MCF 10A (cell line): ENCODE measurements at regions not wholly inside any gene's neighbourhood (a gene's known extent, or its start where the extent isn't known, plus 50 kb on each side); places are given as distances from the start of the nearest gene placed in this dataset.

Source experiments
- BruUV-seq: library from RNA; stranded (reverse); fragments of 400-500 nt; replicated peaks from 2 replicates; lab custom pipeline; 2021; lab: Mats Ljungman, UMichigan
- CTCF ChIA-PET: fragments of 300-600 bp; sonication (Branson Sonifier 250); formaldehyde crosslinking; extraction: SDS; loops from one replicate; lab custom pipeline; 2021; ENCODE audit warnings: antibody characterized with exemption, inconsistent platforms; lab: Yijun Ruan, JAX
- POLR2A ChIA-PET: fragments of 300-600, 350-650 bp; sonication (Branson Sonifier 250); formaldehyde crosslinking; extraction: SDS; loops from one replicate; lab custom pipeline; 2020; ENCODE audit warnings: antibody characterized with exemption, inconsistent platforms; lab: Yijun Ruan, JAX
- DNase-seq: peaks from one replicate; pipeline ENCODE4 v3.0.0-alpha.2; 2018; ENCODE audit not compliant: unreplicated experiment
- H3K27ac Mint-ChIP-seq: one replicate; pipeline ENCODE4 v1.8.0; 2022; ENCODE audit warnings: mild to moderate bottlenecking, low read depth, mixed read lengths; ENCODE audit not compliant: unreplicated experiment
- H3K27me3 Mint-ChIP-seq: one replicate; pipeline ENCODE4 v1.8.0; 2022; ENCODE audit warnings: mixed read lengths; ENCODE audit not compliant: insufficient read depth, unreplicated experiment
- H3K36me3 Mint-ChIP-seq: one replicate; pipeline ENCODE4 v1.8.0; 2022; ENCODE audit warnings: mild to moderate bottlenecking, moderate library complexity, mixed read lengths; ENCODE audit not compliant: insufficient read depth, unreplicated experiment
- H3K4me1 Mint-ChIP-seq: one replicate; pipeline ENCODE4 v1.8.0; 2022; ENCODE audit warnings: mixed read lengths; ENCODE audit not compliant: insufficient read depth, unreplicated experiment
- H3K4me3 Mint-ChIP-seq: one replicate; pipeline ENCODE4 v1.8.0; 2022; ENCODE audit warnings: mild to moderate bottlenecking, moderate library complexity, mixed read lengths; ENCODE audit not compliant: unreplicated experiment
- H3K9me3 Mint-ChIP-seq: one replicate; pipeline ENCODE4 v1.8.0; 2022; ENCODE audit warnings: mixed read lengths; ENCODE audit not compliant: unreplicated experiment
- CTCF ChIP-seq: fragments of 200-600 bp; IDR thresholded peaks from one replicate; pipeline ENCODE4 v1.8.0; 2022; ENCODE audit warnings: antibody characterized with exemption, mild to moderate bottlenecking; ENCODE audit not compliant: unreplicated experiment
- intact Hi-C: fragments of 100-400 bp; cut with micrococcal nuclease; formaldehyde crosslinking; loops from 2 replicates; pipeline ENCODE4 v1.14.1; 2022

GRCh38 chr17:77376795-77377709 lies 236.3 kb downstream of the SEC14L1 start:
- Mint-ChIP-seq H3K27me3 (no peaks in the 10 kb centered on the region), H3K27ac (no peak overlapping the region), H3K9me3 (no peaks in the 10 kb centered on the region), H3K4me3 (no peak overlapping the region), H3K36me3 (peaks cover 19% of the 10 kb centered on the region), H3K4me1 (peaks cover 18% of the 10 kb centered on the region)
- intact Hi-C loops = no loop called here
- ChIA-PET POLR2A (no interaction called here), CTCF (no interaction called here)
- no peak for DNase-seq
- no peak for TF ChIP-seq CTCF
- no TSS peak for BruUV-seq

- H3K4me1 Mint-ChIP-seq = peaks cover 18% of the 10 kb centered on the region
- ChIA-PET POLR2A (no interaction called here), CTCF (no interaction called here)
- no peak overlapping the region for H3K27ac Mint-ChIP-seq
- no TSS peak for BruUV-seq
- no peak for DNase-seq
- no peak for TF ChIP-seq CTCF
- H3K27me3 Mint-ChIP-seq = no peaks in the 10 kb centered on the region
- no peak overlapping the region for H3K4me3 Mint-ChIP-seq
- intact Hi-C loops = no loop called here
- no peaks in the 10 kb centered on the region for H3K9me3 Mint-ChIP-seq
- H3K36me3 Mint-ChIP-seq = peaks cover 19% of the 10 kb centered on the region
Measured at GRCh38 chr17:77377710-77378235, 237.0 kb downstream of the SEC14L1 start.

DNA sequence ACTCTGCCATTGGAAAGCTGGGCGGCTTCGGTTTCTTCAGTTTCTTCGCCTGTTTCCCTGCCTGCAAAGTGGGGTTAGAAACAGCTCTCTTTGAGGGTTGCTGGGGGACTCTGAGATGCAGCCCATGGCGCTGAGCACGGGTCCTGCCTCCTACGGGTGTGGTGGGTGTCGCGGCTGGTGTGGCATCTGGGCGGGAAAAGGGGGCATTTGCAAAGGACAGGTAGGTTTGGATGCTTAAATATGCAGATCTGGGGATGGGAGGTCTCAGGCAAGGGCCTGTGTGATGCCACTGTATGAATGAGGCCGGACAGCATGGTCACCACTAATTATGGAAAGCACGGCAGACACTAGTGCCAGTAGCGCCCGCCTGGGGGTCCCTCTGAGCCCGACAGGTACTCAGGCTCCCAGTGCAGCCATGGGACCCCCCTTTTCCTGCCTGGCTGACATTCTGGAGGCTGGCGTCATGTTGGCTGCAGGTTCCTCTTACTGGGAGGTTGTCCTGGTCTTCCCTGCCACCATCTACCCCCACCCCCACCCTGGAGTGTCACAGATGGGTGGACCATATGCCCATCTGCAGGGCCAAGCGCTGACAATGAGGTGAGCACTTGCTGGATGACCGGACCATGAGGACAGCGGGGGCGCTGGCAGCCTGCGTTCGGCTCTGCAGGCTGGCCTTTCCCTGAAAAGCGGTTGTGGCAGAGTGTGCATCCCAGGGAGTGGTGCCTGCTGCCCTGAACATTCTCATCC lies 237.7 kb downstream of the SEC14L1 start:
- no TSS peak for BruUV-seq
- no peaks in the 10 kb centered on the region for H3K27me3 Mint-ChIP-seq
- intact Hi-C loops = no loop called here
- H3K27ac Mint-ChIP-seq = no peak overlapping the region
- no peak overlapping the region for H3K4me3 Mint-ChIP-seq
- ChIA-PET CTCF (no interaction called here), POLR2A (interaction anchor here (0.7 kb wide), 1 partner anchor 25 kb away, joined by 3 read pairs; no protein-coding TSS in a partner anchor)
- peaks cover 24% of the 10 kb centered on the region for H3K4me1 Mint-ChIP-seq
- H3K9me3 Mint-ChIP-seq = no peaks in the 10 kb centered on the region
- no peak for TF ChIP-seq CTCF
- no peak for DNase-seq
- peaks cover 19% of the 10 kb centered on the region for H3K36me3 Mint-ChIP-seq

- ChIA-PET POLR2A (interaction anchor here (0.7 kb wide), 1 partner anchor 24 kb away, joined by 3 read pairs; no protein-coding TSS in a partner anchor), CTCF (no interaction called here)
- no peaks in the 10 kb centered on the region for H3K9me3 Mint-ChIP-seq
- H3K27me3 Mint-ChIP-seq = no peaks in the 10 kb centered on the region
- no TSS peak for BruUV-seq
- no peak overlapping the region for H3K27ac Mint-ChIP-seq
- no peak for TF ChIP-seq CTCF
- H3K4me1 Mint-ChIP-seq = peaks cover 24% of the 10 kb centered on the region
- H3K4me3 Mint-ChIP-seq = no peak overlapping the region
- intact Hi-C loops = no loop called here
- DNase-seq = no peak
- H3K36me3 Mint-ChIP-seq = peaks cover 19% of the 10 kb centered on the region
Measured at GRCh38 chr17:77379065-77379428, 238.3 kb downstream of the SEC14L1 start.
